GM19238 (cell line): ENCODE measurements at regions not wholly inside any gene's neighbourhood (a gene's known extent, or its start where the extent isn't known, plus 50 kb on each side); places are given as distances from the start of the nearest gene placed in this dataset.

ENCODE experiments used
- DNase-seq: peaks from one replicate; pipeline ENCODE4 v3.0.0; 2011; ENCODE audit warnings: low spot score; ENCODE audit not compliant: insufficient read length

DNA sequence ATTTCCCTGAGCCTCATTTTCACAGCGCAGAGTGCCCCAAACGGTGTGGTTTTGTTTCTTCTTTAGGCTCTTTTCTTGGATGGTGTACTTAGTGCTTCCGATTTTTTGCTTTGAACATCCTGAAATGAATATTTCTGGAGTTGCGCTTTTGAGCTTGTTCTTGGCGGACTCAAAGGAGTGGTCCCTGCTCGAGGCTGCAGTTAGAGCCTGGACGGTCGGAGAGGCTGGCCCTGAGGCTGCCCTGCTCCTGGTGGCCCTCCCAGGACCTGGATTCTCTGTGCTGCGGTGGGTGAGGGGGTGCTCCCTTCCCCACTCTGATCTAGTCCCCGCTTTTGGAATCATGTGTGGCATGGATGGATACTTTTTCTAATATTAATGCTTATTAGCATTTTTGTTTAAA is 291.8 kb upstream of the IRX4 start:
- no peak for DNase-seq

DNA sequence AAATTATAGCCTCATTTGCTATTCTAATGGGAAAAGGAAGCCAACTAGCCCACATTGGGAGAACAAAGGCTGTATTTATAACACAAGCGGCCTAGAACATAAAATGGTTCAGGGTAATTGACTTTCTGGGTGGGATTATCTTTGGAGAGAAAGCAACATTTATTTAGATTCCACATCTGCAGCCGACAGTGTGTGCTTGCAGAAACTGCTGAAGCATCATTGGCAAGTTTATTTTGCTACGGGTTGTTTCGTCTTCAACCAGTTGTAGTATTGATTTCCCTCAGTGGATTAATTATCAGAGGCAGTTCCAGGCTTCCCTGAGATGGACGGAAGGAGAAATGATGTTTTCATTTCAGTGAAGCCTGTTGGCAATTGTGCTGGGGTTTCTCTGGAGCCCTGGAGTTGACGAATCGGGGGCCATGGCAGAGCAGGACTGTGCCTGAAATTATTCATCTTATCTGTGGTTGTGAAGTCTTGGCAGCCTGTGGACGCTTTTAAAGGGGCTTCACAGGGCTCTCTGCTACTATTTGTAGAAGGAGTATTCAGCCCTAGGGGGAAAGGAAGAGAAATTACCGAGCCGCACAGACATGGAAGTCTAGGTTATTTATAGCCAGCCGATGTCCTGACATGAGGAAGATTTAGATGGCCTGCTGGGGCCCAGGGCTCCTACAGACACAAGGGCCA is 290.6 kb upstream of the IRX4 start:
- no peak for DNase-seq

DNA sequence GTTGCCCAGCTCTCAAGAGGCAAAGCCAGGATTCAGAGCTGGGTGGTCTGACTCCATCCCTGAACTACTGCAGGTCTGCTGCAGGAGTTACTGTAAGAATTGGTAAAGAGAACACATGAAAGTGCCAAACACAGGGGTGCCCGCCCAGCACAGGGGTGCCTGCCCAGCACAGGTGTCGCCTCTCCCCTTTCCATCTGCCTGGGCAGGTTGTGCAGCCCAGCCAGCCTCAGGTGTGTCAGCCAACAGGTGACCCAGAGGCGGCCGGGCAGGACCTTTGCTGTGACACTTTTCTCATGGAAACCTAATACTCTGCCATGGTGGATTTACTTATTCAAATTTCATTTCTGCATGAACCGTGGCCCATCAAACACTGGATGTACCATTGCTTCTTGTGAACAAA is 289.7 kb upstream of the IRX4 start:
- no peak for DNase-seq

DNA sequence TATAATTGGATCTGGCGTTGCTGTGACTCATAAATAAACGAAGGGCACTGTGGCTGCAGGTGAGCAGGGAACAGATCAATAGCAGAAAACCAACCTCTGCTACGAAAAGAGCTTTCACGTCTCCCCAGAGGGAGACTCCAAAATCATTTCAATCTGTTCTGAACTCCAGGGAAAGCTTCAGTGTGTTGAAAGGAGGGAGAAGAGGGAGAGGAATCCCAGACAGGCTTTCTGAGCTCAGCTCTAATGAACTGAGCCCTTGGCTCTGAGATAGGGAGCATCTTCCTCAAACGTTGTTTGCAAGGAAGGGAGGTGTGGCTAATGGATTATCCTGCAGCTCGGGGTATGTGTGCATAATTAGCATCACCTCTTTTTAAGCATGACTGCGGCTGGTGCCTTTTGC is 288.0 kb upstream of the IRX4 start:
- no peak for DNase-seq

DNA sequence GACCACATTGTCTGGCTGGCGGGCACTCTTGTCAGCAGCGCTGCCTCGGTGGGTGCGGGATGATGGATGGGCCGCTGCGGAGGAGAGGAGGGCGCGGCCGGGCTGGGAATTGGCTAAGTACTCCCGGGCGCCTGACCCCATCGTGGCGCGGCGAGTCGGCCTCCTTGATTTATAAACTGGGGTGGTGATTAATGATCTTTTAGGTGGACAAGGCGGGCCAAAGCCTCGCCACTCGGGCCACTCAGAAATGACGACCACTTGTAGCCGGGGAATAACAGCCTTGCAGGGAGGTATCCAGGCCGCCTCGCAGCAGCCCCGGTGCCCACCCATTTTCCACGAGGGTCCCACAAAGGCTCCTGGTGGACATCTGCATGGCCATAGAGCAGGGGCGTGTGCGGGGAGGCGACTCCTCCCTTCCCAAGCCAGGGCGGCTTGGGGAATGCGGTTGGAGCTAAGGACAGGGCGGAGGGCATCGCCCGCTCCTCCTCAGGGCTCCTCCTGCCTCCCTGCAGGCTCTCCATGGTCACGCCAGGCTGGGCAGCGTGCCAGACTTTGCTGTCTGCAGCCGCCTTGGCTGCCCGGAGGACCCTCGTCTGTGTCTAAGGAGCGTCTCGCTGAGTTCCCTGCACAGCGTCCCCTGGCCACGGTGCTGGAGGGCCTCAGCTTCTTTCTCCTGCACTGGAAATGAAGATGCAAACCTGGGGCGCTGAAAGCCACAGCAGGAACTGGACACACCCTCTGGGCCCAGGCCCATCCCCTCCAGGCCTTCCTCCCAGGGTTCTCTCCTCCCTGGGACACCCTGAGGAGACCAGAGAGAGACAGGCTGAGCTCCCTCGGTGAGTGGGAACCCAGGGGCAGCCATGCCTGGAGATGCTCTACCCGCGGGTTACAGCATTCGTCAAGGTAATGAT is 287.4 kb upstream of the IRX4 start:
- no peak for DNase-seq

DNA sequence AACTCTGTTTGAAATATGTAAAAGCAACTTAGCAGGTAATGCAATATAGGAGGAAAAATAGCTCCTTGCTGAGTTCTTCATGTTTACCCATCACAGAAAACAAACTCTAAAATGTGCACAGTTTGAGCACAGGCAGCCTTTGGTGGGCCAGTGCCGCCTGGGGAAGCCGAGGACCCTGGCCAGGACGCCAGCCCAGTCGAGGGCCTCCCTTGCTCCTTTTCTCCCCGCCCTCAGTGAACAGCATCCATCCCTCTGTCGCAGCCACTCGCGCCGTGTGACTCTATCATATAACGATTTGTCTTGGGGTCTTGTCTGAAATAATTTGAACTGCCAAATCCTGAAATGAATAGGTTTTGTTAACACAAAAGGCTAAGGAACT is 286.7 kb upstream of the IRX4 start:
- no peak for DNase-seq

DNA sequence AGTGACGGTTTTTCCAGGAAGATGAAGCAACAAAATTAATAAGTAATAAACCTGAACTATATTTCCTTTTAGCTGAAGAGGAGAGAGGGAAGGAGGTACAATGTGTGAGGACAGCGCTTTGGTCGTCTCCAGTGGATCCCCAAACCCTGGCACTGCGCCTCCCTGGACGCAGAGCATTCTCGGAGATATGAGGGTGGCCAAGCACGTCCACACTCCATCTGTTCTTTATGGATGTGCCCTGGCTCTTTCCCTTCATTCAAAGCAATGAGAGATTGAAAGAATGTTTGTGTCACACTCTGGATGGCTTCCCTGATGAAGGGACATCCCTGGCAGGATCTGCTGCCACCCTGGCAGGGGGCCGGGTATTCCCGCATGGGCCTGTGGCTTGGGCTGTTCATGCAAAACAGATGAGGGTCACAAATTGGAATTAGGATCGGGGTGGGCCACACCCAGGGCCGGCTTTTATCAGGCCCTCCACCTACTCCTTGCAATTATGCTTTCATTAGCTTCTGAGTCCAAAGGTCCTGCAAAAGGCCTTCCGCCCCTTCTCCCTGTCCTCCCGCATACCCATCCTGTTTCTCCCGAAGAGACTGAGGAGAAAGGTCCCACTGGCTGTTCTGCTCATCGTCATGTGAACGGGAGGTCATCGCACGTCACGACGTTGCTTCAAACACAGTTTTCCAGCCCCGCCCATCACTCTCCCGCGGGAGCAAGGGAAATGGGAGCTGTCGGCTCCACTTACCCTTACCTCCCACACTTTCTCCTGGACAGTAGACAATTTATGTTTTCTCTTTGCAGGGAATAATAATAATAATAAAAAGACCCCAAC is 286.1 kb upstream of the IRX4 start:
- no peak for DNase-seq

DNA sequence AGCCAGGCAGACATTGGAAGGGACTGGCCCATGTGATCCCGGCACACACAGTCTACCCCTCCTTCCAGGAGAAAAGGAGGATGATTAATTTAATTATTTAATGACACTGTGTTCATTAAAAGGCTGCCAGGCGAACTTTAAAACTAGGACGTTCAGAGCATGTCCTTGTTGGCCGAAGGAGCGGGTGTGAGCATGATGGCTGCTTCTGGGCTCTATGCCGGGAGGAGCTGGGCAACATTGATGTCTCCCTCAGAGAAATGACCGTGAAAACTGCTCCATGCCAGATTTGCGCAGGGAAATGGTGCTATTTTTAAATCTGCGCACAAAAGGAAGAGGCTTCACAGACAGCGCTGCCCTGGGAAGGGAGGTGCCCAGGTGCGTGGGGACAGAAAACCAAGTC is 284.9 kb upstream of the IRX4 start:
- no peak for DNase-seq

DNA sequence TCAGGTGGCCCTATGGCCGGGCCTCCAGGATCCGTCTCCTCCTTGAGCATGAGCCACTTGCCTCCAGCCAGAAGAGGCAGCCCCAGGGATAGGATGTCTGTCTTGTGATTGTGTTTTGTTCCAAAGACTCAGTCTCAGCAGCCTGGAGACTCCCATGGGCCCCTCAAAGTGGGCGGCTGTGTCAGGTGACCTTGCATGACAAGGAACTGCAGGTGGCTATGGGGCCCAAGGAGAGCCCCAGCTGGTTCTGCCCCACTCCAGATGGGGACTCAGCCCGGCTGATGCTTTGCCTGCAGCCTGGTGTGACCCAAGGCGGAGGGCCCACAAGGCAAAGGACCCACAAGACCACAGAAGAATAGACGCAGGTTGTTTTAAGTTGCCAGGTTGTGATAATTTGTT is 284.3 kb upstream of the IRX4 start:
- no peak for DNase-seq

DNA sequence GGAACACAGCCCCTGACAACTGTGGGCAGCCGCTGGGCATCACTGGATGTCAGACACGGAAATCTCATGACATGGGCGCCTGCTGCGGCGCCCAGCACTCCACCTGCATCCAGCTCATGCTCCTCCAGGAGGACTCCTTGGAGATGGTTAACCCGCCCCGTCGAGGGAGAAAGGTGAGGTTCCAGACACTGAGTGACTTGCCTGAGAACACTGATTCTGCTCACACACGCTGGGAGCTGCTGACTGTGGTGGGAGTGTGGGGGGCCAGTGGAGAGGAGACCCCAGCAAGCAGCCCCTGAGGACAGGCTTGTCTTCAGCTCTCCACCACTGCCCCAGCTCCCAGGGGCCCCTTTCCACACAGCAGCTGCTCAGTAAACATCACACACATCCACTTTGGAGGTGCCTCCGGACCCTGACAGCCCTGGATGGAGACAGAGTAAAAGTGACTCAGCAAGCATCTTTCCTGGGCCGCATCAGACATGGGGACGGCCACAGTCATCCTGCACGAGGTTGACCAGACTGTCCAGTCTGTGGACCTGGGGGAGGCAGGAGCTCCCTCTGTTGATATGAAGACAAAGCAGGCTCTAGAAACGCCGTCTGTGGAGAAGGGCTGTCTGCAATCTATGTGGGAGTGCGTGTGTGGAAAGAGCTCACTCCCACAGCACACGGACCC is 283.7 kb upstream of the IRX4 start:
- DNase-seq: no peak

DNA sequence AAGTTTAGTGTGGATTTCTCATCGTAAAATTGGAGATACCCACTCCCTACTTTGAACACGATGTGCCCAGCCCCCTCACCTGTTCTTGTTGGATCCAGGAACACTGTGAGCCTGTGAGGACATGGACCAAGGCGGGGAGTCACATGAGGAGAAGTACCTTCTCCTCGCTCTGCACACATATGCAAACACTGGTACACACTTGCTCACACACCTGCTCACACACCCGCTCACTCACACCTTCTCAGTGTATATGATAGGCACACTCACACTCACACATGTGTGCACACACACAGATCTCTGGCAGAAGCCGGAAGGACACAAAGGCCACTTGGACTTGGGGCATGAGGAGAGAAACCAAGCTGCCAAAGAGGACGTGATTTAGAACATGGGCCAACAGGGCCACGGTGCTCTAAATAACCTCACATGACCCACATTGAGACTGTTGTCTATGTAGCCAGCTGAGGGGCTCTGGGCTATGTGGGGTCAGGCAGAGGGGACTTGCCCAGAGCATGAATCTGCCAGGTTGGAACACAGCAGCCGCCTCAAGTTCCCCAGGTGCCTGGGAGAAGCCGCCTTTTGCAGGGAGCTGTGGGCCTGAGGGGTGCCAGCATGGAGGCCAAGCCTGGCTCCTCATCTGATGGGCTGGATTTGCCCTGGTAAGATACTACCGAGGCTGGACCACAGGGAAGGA is 283.0 kb upstream of the IRX4 start:
- DNase-seq: no peak

DNA sequence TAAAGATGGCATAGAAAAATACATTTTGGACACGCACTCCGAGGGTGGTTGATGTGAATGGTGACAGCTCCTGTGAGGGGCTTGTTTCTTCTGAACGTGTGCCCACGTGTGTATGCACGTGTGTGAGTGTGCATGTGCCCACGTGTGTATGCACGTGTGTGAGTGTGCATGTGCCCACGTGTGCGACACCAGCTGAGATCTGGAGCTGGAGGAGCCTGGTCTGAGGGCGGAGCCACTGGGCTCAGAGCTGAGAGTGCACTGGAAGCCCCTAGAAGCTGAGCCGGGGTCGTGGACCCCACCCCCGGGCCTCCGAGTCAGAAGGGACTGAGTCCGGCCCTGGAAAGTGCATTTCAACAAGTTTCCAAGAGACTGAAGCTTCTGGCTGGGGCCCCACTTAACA is 282.5 kb upstream of the IRX4 start:
- no peak for DNase-seq

DNA sequence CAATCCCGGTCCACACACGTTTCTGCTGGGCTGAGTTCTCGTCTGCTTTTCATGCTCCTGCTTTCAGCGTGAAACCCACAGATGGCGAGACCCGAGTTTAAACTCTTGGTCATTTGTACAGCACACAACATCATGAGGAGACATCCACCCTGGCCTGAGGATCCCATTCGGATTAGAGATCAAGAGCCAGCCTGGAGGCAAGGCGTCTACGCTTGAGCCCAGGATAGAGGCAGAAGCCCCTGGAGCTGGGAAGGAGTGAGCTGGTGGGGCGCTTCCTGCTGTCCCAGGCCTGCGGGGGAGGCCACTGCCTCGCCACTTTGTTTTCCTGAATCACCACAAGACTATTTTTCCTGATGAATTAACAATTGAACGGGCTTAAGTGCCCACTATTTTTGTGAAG is 281.9 kb upstream of the IRX4 start:
- DNase-seq: no peak

DNA sequence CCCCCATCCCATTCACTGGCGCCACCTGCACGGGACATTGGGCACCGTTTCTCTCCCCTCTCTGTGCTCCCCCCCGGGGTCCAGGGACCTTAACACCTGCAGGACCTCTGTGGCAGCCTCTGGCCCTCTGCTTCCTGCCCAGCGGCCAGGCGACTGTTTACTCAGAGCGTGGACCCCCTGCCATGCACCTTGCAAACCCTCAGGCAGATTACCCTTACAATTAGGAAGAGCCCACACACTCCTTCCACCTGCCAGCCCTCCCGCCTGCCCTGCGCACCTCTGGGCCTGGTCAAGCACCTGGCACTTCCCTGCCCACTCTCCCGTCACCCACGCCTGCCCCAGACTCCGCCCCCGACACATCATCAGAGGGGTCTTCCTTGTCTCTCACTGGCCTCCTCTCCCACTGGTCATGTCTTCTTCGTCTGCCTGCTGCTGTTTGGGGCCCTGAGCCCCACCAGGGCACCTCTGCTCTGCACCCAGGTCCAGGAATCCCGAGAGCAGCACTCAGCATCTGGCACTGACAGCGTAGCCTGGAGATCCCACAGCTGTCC is 281.3 kb upstream of the IRX4 start:
- no peak for DNase-seq

DNA sequence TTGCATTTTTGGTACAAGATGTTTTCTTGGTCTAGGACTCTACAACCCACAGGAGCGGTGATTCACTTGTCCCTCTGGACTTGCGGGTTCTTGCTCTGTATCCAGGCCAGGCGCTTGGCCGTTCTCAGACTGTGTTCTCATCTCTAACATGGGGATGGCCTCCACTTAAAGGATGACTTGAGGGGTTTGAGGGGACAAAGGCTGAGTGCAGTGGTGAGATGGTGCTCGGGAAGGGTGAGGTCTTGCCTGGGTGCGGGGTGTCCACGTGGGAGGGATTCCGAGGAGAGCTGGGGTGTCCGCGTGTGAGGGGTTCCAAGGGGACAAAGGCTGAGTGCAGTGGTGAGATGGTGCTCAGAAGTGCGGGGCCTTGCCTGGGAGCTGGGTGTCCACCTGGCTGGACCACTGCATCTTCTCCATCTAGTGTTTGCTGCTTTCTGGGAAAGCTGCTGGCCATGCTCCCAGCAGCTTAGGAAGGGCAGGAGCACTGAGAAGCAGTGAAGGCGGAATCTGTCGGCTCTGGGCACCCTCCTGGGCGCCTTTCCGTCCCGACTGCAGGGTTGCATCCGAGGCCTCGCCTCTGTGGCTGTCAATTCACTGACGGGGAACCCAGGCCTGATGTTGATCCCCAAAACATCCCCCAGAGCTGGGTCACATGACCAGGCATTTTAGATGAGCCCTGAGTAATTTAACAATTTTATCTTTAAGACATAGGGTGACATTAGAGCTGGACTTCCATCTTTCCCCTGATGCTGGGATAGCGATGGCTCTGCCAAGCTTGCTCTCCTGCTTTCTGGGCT is 280.5 kb upstream of the IRX4 start:
- no peak for DNase-seq

DNA sequence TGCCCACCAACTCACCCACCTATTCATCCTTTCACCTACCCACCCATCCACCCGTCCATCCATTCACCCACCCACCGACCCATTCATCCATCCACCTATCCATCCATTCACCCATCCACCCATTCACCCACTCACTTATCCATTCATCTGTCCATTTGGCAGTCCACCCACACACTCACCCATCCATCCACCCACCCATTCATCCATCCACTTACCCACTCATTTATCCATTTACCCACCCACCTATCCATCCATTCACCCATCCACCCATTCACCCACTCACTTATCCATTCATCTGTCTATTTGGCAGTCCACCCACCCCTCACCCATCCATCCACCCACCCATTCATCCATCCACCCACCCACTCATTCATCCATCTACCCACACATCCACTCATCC is 278.1 kb upstream of the IRX4 start:
- no peak for DNase-seq

DNA sequence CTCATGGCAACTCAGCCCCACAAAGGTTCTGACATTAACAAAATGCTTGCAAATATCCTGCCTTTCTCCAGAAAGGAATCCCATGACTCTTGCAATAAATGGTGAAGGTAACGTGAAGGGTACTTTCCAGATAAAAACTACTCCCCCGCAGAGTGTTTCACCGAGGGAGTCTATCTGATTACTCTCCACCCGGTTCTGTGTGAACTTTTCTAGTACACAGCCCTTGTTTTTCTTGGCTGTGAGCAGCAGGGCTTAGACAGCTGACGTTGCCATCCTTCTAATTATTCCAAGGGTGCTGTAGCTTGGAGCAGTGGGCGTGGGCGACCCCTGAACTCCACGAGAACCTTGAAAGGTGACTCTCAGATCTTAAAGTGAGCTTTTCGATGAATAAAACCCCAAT is 276.0 kb upstream of the IRX4 start:
- DNase-seq: no peak

DNA sequence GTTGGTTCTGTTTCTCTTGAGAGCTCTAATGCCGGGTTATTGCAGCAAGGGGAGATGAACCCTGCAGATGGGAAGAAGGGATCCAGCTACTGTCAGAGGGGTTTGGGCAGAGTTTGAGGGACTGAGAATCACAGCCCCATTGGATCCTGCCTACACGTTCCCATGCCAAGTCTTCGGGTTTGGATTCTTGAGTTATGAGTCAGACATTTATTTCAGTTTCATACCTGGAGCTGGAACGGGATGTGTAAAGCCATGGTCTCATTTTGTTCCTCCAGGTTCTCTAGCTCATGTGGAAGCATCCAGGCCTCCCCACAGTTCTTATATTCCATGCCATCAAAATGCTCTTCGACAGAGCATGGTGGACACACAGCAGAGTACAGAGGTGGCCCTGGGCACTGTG is 275.4 kb upstream of the IRX4 start:
- no peak for DNase-seq

DNA sequence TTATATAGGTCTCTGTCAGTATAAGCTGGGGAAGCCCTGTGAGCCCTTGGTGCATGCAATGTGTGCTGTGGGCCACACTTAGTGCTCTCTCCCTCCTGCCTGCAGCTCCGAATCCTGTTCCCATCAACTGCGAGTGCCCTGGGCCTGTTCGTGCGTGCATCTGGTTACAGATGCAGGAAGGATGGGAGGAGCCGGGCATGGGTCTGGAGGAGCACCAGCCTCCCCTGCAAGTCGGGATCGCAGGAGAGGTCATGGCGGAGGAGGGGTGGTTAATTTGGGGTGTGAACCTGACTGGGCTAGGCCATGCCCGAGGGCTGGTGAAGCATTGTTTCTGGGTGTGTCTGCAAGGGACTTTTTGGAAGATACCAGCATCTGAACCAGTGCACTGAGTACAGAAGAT is 274.6 kb upstream of the IRX4 start:
- no peak for DNase-seq
